Upper lobe of left lung (tissue), 4 donors: ENCODE measurements at regions not wholly inside any gene's neighbourhood (a gene's known extent, or its start where the extent isn't known, plus 50 kb on each side); places are given as distances from the start of the nearest gene placed in this dataset.

Source experiments
- CTCF ChIP-seq, 6 experiments: fragments of 450-650 bp in 4 of 6; fragments of 200-600 bp in 2 of 6; sonication (generic) in 2 of 6; IDR thresholded peaks; one replicate each; pipeline ENCODE4 v1.5.1; 2016 to 2019; ENCODE audit warnings: antibody characterized with exemption in 6 of 6
- EP300 ChIP-seq, 4 donors: sonication (generic); formaldehyde crosslinking; IDR thresholded peaks; one replicate each; pipeline ENCODE4 v1.5.1; 2017; ENCODE audit warnings: antibody characterized with exemption in 4 of 4, control low read depth in 2 of 4
- POLR2A ChIP-seq, 4 donors: fragments of 450-650 bp; IDR thresholded peaks; one replicate each; pipeline ENCODE4 v1.5.1; 2016 to 2017; ENCODE audit warnings: antibody characterized with exemption in 4 of 4, mild to moderate bottlenecking in 2 of 4
- POLR2AphosphoS5 ChIP-seq, 2 donors: sonication (generic); formaldehyde crosslinking; IDR thresholded peaks; one replicate each; pipeline ENCODE4 v1.5.1; 2017; ENCODE audit warnings: antibody characterized with exemption in 2 of 2

- TF ChIP-seq CTCF (IDR thresholded peaks at IDR 0.05), result no peak
- TF ChIP-seq POLR2A (IDR thresholded peaks at IDR 0.05), result no peak
- TF ChIP-seq POLR2AphosphoS5 (IDR thresholded peaks at IDR 0.05), result no peak
- TF ChIP-seq EP300 (IDR thresholded peaks at IDR 0.05), result no peak
Measured at GRCh38 chr15:85974742-85975141, 104.9 kb upstream of the AGBL1 start.
